Spleen (tissue), 7 donors: ENCODE measurements at regions not wholly inside any gene's neighbourhood (a gene's known extent, or its start where the extent isn't known, plus 50 kb on each side); places are given as distances from the start of the nearest gene placed in this dataset.

ENCODE experiments used
- POLR2A ChIP-seq, 3 donors: fragments of 450-650 bp; IDR thresholded peaks; one replicate each; pipeline ENCODE4 v1.5.1; 2017; ENCODE audit warnings: antibody characterized with exemption in 3 of 3, mild to moderate bottlenecking in 1 of 3
- POLR2AphosphoS5 ChIP-seq, 3 donors: sonication (generic); formaldehyde crosslinking; IDR thresholded peaks; one replicate each; pipeline ENCODE4 v1.5.1; 2017; ENCODE audit warnings: antibody characterized with exemption in 3 of 3
- TF ChIP-seq, protein P1 (sequence below), 11 experiments: fragments of 200-600 bp in 7 of 11; fragments of 450-650 bp in 4 of 11; sonication (generic) in 4 of 11; IDR thresholded peaks in 8 of 11; conservative IDR thresholded peaks in 3 of 11; 1 replicate in 7 of 11; 2 replicates in 4 of 11; pipeline versions ENCODE4 v1.4.0 to v1.8.0; 2016 to 2021; ENCODE audit warnings: antibody characterized with exemption in 11 of 11, inconsistent platforms in 4 of 11, mild to moderate bottlenecking in 1 of 11
- donor health status: DM: no; HTN: no; CAD: no; lungs with moderate emphysema.
- donor health status: DM: no; HTN: no; CAD: no.
- donor health status: DM: no; HTN: no; CAD: no.

DNA sequence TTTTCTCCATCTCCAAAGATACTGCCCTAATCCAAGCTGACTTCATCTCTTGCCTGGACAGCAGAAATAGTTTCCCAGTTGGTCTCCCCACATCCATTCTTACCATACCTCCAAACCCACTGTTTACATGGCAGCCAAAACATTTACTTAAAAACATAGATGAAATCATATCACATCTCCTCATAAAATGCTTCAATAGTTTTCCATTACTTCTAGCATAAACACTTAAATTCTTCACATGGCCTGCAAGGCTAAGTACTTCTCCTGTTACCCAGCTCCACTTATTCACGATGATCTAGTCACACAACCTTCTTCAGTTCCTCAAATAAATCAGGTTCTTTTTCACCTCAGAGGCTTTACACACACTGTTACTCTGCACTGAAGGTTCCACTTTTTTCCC is 185.8 kb upstream of the ACVR2A start:
- TF ChIP-seq, protein P1, sequence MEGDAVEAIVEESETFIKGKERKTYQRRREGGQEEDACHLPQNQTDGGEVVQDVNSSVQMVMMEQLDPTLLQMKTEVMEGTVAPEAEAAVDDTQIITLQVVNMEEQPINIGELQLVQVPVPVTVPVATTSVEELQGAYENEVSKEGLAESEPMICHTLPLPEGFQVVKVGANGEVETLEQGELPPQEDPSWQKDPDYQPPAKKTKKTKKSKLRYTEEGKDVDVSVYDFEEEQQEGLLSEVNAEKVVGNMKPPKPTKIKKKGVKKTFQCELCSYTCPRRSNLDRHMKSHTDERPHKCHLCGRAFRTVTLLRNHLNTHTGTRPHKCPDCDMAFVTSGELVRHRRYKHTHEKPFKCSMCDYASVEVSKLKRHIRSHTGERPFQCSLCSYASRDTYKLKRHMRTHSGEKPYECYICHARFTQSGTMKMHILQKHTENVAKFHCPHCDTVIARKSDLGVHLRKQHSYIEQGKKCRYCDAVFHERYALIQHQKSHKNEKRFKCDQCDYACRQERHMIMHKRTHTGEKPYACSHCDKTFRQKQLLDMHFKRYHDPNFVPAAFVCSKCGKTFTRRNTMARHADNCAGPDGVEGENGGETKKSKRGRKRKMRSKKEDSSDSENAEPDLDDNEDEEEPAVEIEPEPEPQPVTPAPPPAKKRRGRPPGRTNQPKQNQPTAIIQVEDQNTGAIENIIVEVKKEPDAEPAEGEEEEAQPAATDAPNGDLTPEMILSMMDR (IDR thresholded peaks at IDR 0.05 in 8 of 11, conservative IDR thresholded peaks at IDR 0.05 in 3 of 11) = no peak
- TF ChIP-seq POLR2A (IDR thresholded peaks at IDR 0.05) = no peak
- no peak for TF ChIP-seq POLR2AphosphoS5 (IDR thresholded peaks at IDR 0.05)
